ENCODE measurements at regions not wholly inside any gene's neighbourhood (a gene's known extent, or its start where the extent isn't known, plus 50 kb on each side); places are given as distances from the start of the nearest gene placed in this dataset.

DNA sequence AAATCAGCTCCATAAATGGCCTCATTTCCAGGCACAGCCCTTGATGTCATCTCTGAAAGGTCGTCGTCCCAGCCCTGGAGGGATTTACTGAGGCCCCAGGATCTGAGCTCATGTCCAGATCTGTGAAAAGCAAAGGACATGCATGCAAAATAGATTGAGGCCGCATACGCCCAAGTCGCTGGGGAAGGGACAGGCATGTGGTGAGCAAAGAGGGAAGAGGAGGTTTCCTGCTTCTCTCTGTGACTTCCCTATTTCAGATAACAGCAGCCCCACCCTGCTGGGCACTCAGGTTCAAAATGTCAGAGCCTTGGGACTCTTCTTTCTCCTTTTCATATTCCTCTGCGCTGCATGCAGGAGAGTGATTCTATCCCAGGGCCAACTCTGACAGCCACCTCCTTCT, 197.2 kb downstream of the ADSS2 start:
- ChIA-PET POLR2A (no interaction called here), CTCF (no interaction called here)
- no peaks in the 10 kb centered on the region for H3K27me3 ChIP-seq (replicated peaks; ENCODE audit: control insufficient read depth, insufficient read depth, low read length)
- Mint-ChIP-seq H3K4me3 (ENCODE audit: unreplicated experiment) (no peak overlapping the region), H3K36me3 (ENCODE audit: insufficient read depth, unreplicated experiment) (no peaks in the 10 kb centered on the region), H3K9me3 (ENCODE audit: unreplicated experiment) (no peaks in the 10 kb centered on the region), H3K27me3 (ENCODE audit: insufficient read depth, unreplicated experiment) (peaks cover 6% of the 10 kb centered on the region), H3K4me1 (ENCODE audit: low read depth, unreplicated experiment) (no peaks in the 10 kb centered on the region), H3K27ac (ENCODE audit: unreplicated experiment) (no peak overlapping the region)
- H3K9me3 ChIP-seq = no peaks in the 10 kb centered on the region
- H3K4me3 ChIP-seq (ENCODE audit: low read depth, low read length) = no peak overlapping the region
- no TSS peak for BruUV-seq (replicated peaks)
- no peaks in the 10 kb centered on the region for H3K36me3 ChIP-seq (ENCODE audit: control insufficient read depth, insufficient read depth, low read length)
- intact Hi-C loops (cut with micrococcal nuclease; ENCODE audit: unreplicated experiment) = no loop called here
- no peak for DNase-seq
- TF ChIP-seq, protein P1, sequence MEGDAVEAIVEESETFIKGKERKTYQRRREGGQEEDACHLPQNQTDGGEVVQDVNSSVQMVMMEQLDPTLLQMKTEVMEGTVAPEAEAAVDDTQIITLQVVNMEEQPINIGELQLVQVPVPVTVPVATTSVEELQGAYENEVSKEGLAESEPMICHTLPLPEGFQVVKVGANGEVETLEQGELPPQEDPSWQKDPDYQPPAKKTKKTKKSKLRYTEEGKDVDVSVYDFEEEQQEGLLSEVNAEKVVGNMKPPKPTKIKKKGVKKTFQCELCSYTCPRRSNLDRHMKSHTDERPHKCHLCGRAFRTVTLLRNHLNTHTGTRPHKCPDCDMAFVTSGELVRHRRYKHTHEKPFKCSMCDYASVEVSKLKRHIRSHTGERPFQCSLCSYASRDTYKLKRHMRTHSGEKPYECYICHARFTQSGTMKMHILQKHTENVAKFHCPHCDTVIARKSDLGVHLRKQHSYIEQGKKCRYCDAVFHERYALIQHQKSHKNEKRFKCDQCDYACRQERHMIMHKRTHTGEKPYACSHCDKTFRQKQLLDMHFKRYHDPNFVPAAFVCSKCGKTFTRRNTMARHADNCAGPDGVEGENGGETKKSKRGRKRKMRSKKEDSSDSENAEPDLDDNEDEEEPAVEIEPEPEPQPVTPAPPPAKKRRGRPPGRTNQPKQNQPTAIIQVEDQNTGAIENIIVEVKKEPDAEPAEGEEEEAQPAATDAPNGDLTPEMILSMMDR (IDR thresholded peaks at IDR 0.05; ENCODE audit: insufficient read depth in 1 of 2, low read depth in 1 of 2, low read length in 1 of 2, severe bottlenecking in 1 of 2, unreplicated experiment in 1 of 2) = no peak
- no peaks in the 10 kb centered on the region for H3K4me1 ChIP-seq

DNA sequence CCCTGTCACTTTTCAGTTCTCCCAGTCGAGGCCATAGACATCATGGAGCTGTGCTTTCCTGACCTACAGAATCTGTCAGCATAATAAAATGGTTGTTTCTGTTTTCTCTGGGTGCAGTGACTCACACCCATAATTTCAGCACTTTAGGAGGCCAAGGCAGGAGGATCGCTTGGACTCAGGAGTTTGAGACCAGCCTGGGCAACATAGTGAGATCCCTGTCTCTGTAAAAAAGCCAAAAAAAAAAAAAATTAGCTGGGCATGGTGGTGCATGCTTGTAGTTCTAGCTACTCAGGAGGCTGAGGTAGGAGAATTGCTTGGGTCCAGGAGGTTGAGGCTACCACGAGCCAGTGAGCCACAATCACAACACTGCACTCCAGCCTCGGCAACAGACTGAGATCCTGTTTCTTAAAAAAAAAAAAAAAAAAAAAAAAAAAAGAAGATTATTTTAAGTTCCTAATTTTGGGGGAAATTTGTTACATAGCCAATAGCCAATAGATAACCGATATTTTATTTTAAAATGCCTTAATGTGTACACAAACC, 196.2 kb downstream of the ADSS2 start:
- no peak overlapping the region for H3K27ac Mint-ChIP-seq (ENCODE audit: unreplicated experiment)
- H3K36me3 ChIP-seq (ENCODE audit: control insufficient read depth, insufficient read depth, low read length) = no peaks in the 10 kb centered on the region
- intact Hi-C loops (cut with micrococcal nuclease; ENCODE audit: unreplicated experiment) = no loop called here
- H3K9me3 ChIP-seq = no peaks in the 10 kb centered on the region
- H3K9me3 Mint-ChIP-seq (ENCODE audit: unreplicated experiment) = no peaks in the 10 kb centered on the region
- no peaks in the 10 kb centered on the region for H3K4me1 ChIP-seq
- no peak overlapping the region for H3K4me3 ChIP-seq (ENCODE audit: low read depth, low read length)
- no peaks in the 10 kb centered on the region for H3K36me3 Mint-ChIP-seq (ENCODE audit: insufficient read depth, unreplicated experiment)
- H3K27me3 ChIP-seq (replicated peaks; ENCODE audit: control insufficient read depth, insufficient read depth, low read length) = no peaks in the 10 kb centered on the region
- no peaks in the 10 kb centered on the region for H3K4me1 Mint-ChIP-seq (ENCODE audit: low read depth, unreplicated experiment)
- no peak overlapping the region for H3K4me3 Mint-ChIP-seq (ENCODE audit: unreplicated experiment)
- ChIA-PET CTCF (no interaction called here), POLR2A (no interaction called here)
- DNase-seq = no peak
- TF ChIP-seq, protein P1 (IDR thresholded peaks at IDR 0.05; ENCODE audit: insufficient read depth in 1 of 2, low read depth in 1 of 2, low read length in 1 of 2, severe bottlenecking in 1 of 2, unreplicated experiment in 1 of 2) = no peak
- BruUV-seq (replicated peaks) = no TSS peak
- peaks cover 6% of the 10 kb centered on the region for H3K27me3 Mint-ChIP-seq (ENCODE audit: insufficient read depth, unreplicated experiment)

DNA sequence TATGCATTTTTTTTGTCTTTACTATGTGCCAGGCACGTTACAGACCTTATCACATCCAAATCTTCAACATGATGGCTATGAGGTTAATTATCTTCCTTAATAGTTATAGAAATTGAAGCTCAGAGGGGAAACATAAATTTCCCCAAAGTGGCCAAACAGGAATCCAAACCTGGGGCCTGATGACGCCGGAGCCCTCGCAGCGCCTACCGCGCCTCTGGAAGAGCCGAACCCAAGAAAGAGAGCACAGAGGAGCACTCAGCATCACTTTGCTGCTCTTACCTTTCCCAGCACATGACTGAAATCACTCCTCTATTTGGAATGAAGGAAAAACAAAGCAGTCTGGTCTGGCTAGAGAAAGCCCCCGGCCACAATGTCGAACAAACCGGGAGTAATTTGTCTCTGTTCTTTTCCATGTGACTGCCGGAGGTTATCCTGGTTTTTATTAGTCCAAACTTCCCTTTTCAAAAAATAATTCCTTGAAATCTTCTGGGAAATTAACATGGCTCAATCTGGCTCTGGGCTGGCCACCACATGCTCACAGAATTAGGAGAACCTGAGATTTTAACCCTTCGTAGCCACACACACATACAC, 195.5 kb downstream of the ADSS2 start:
- no peaks in the 10 kb centered on the region for H3K9me3 Mint-ChIP-seq (ENCODE audit: unreplicated experiment)
- intact Hi-C loops (cut with micrococcal nuclease; ENCODE audit: unreplicated experiment) = no loop called here
- H3K4me1 Mint-ChIP-seq (ENCODE audit: low read depth, unreplicated experiment) = no peaks in the 10 kb centered on the region
- no peak overlapping the region for H3K27ac Mint-ChIP-seq (ENCODE audit: unreplicated experiment)
- H3K4me3 Mint-ChIP-seq (ENCODE audit: unreplicated experiment) = no peak overlapping the region
- no TSS peak for BruUV-seq (replicated peaks)
- Histone ChIP-seq H3K4me3 (ENCODE audit: low read depth, low read length) (no peak overlapping the region), H3K27me3 (replicated peaks; ENCODE audit: control insufficient read depth, insufficient read depth, low read length) (no peaks in the 10 kb centered on the region), H3K9me3 (no peaks in the 10 kb centered on the region), H3K4me1 (no peaks in the 10 kb centered on the region), H3K36me3 (ENCODE audit: control insufficient read depth, insufficient read depth, low read length) (no peaks in the 10 kb centered on the region)
- no peaks in the 10 kb centered on the region for H3K36me3 Mint-ChIP-seq (ENCODE audit: insufficient read depth, unreplicated experiment)
- ChIA-PET CTCF (no interaction called here), POLR2A (no interaction called here)
- TF ChIP-seq, protein P1 (IDR thresholded peaks at IDR 0.05; ENCODE audit: insufficient read depth in 1 of 2, low read depth in 1 of 2, low read length in 1 of 2, severe bottlenecking in 1 of 2, unreplicated experiment in 1 of 2) = no peak
- no peak for DNase-seq
- peaks cover 7% of the 10 kb centered on the region for H3K27me3 Mint-ChIP-seq (ENCODE audit: insufficient read depth, unreplicated experiment)

Data from Caco-2 (cell line).